Eye (tissue), 1 donor: ENCODE measurements at regions not wholly inside any gene's neighbourhood (a gene's known extent, or its start where the extent isn't known, plus 50 kb on each side); places are given as distances from the start of the nearest gene placed in this dataset.
A peak's percentile ranks its signal among the peaks of the same experiment; 100 is the strongest.

ENCODE experiments used
- DNase-seq: peaks from one replicate; pipeline ENCODE4 v3.0.0-alpha.2; 2015

- peak; percentile 25 for DNase-seq
These were observed 1462.8 kb upstream of the LRRTM1 start for GRCh38 chr2:81767187-81767912.

DNA sequence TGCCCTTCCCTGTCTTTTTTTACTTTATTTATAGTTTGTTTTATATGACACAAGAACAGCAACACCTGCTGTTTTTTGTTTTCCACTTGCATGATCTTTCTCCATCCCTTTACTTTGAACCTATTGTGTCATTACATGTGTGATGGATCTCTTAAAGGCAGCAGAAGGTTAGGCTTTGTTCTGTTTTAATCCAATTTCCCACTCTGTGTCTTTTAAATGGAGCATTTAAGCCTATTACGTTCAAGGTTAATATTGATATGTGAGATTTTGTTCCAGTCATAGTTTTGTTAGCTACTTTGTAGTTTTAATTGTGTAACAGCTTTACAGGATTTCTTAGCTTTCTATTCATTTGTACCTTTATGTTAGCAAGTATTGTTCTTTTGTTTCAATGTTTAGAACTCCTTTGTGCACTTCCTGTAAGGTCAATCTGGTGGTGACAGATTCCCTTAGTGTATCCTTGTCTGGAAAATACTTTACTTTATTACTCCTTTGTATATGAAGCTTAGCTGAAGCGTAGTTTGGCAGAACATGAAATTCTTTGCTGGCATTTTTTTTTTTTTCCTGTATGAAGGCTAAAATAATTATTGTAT lies 1443.0 kb upstream of the LRRTM1 start:
- peak; percentile 4 for DNase-seq

DNA sequence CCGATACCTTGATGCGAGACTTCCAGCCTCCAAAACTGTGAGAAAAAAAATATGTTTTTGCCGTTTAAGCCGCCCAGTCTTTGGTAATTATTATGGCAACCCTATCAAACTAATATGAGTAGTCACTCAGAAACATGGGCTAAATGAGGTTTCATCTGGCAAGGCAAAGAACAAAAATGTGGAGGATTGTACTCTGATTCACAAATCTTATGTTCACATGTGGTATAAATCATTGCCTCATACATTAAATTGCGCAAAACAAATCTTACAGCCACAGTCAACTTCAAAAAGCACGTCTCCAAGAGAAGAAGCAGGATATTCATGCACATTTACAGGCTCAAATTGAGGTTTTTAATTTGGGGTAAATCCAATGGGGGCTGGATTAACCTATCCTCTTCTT lies 1435.4 kb upstream of the LRRTM1 start:
- DNase-seq = no peak

DNA sequence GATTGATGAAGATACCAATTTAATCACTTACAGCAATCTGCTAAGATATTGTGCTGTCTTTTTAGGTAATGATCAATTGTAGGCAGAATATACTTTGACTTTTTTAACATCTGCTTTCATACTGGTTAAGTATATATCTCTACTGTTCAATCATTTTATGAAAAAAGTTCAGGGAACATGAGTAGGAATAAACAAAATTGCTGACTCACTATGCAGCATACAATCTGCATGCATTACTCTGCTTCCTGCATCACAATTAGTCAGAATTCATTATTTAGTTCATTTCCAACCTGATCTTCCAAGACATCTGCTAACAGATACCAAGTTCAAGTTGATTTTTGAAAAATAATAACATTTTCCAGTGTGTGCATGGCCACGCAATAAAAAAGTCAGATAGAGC lies 1430.4 kb upstream of the LRRTM1 start:
- no peak for DNase-seq

DNA sequence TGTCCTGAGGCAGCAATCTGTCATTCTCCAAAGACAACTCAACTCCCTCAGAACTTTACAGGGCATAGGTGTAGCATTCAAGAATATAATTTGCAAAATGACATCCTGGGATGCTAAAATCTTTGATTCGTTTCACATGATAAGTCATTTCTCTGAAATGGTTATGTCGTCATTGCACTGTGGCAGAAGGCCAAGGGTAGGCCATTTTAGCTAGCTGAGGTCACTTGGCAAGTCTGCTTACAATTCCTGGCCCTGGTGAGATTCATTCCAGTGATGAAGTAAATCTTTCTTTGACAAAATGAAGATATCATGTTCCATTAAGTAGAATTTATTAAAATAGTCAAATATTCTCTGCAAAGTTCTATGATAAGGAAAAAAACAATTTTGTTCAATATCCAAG lies 1410.3 kb upstream of the LRRTM1 start:
- no peak for DNase-seq

DNA sequence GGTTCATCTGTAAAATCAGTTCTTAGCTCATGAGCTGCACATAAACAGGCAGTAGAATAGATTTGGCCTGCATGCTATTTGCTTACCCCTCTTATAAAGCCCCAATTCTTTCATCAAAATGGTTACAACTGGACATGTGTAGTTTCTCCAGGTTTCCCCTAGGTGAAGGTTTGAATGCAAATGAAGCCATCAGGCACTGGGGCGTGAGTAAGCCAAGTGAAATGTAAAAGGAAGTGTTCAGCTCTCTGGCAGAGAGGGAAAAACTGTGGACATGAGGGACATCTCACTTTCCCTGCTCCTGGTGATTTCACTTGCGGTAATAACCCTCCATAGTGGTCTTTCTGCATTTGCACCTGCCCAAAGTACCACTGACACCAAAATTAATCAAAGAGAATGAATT lies 1402.3 kb upstream of the LRRTM1 start:
- no peak for DNase-seq

- DNase-seq = no peak
These were observed 1399.3 kb upstream of the LRRTM1 start for GRCh38 chr2:81703831-81704230.

- no peak for DNase-seq
These were observed 1388.0 kb upstream of the LRRTM1 start for GRCh38 chr2:81692566-81692965.

- peak; percentile 52 for DNase-seq
These were observed 1371.1 kb upstream of the LRRTM1 start for GRCh38 chr2:81675641-81676040.

GRCh38 chr2:81672923-81673322 lies 1368.4 kb upstream of the LRRTM1 start:
- no peak for DNase-seq

GRCh38 chr2:81672516-81672915 lies 1368.0 kb upstream of the LRRTM1 start:
- DNase-seq = no peak

DNA sequence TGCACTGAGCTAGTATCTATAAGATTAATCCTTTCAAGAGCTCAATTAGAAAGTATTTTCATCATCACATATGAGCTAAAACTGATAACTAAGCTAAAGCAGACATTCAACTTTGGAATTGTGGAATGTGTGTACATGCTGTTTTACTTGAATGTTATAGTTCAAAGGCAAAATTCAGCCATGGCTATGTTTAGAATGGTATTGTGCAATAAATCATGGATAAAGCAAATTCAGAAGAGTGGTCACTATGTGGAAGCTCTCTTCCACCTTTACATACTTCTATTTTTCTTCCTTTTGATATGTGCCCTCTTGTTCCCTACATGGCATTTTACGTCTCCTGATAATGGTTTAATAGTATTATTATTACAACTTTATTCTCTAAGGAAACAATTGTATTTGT lies 1366.3 kb upstream of the LRRTM1 start:
- DNase-seq = no peak

DNA sequence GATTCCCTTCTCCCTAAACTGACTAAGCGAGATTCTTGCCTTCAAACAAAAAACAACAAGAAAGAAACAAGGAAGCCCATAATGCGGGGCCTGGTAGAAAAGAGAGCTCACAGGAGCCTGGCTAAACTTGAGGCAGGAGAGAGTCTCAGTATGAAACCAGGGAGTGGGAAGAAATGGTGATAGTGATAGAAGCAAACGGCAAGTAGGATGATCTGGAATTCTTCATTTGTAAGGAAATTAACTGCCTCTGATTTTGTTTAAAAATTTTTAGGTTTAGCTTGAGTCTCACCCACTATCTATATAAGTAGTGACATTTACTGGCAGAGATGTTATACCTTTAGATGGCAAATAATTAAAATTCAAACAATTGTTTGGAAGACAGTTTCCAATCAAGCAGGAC lies 1356.5 kb upstream of the LRRTM1 start:
- peak; percentile 67 for DNase-seq

DNA sequence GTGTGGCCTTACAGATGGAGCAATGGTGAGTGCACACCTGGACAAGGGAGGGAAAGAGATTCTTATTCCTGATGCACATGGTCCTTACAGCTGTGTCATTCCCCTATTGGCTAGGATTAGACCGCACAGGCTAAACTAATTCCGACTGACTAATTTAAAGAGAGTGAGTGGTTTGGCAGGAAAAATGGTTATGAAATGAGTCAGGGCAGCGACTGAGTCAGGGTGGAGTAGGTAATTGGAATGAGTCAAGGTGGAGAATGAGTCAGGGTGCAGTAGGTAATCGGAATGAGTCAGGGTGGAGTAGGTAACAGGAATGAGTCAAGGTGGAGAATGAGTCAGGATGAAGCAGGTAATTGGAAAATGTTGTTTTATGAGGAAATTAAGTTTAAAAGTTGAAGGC lies 1353.7 kb upstream of the LRRTM1 start:
- DNase-seq = no peak

- no peak for DNase-seq
These were observed 1345.8 kb upstream of the LRRTM1 start for GRCh38 chr2:81650048-81650971.

- DNase-seq = no peak
These were observed 1344.3 kb upstream of the LRRTM1 start for GRCh38 chr2:81648806-81649205.

- no peak for DNase-seq
These were observed 1343.8 kb upstream of the LRRTM1 start for GRCh38 chr2:81648370-81648769.

DNA sequence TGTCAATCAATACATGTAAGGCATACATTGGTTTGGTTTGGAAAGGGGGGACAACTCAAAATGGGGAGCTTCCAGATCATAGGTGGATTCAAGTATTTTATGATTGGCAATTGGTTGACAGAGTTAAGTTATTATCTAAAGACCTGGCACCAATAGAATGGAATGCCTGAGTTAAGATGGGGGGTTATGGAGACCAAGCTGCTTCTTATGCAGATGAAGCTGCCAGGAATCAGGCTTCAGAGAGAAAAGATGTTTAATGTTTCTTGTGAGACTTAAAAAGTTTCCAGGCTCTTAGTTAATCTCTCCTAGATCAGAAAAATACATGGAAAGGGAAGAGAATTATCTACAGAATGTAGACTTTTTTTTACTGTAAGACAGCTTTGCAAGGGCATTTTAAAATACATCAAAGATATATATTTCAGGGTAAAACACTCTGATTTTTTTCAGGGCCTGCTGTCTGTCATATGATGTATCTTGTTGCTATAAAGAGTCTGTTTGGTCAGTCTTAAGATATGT lies 1343.2 kb upstream of the LRRTM1 start:
- DNase-seq = no peak

GRCh38 chr2:81645745-81646301 lies 1341.3 kb upstream of the LRRTM1 start:
- DNase-seq = no peak

DNA sequence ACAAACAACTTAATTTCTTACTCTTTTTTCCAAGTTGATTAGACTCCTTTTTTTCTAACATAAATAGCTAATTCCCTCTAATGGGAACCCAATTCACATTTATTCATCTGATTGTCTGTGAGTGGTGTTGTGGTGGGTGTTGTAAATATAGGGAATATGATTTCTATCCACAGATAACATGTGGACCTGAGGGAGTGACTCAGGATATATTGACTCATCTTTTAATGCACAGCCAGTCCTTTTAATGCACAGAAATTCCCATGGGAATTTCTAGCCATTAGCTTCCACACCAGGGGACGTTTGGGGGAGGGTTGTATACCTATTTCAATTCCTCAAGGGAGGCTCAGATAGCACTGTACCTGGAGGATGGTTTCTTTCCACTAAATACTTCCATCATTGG lies 1339.6 kb upstream of the LRRTM1 start:
- no peak for DNase-seq

GRCh38 chr2:81624825-81625224 lies 1320.3 kb upstream of the LRRTM1 start:
- DNase-seq = no peak

GRCh38 chr2:81600088-81600487 lies 1295.5 kb upstream of the LRRTM1 start:
- no peak for DNase-seq

- no peak for DNase-seq
These were observed 1293.9 kb upstream of the LRRTM1 start for GRCh38 chr2:81598453-81598852.
